ENCODE measurements at regions not wholly inside any gene's neighbourhood (a gene's known extent, or its start where the extent isn't known, plus 50 kb on each side); places are given as distances from the start of the nearest gene placed in this dataset.

GRCh38 chr3:102189541-102189940 is 245.3 kb upstream of the ZPLD1 start:
- TF ChIP-seq, protein P1, sequence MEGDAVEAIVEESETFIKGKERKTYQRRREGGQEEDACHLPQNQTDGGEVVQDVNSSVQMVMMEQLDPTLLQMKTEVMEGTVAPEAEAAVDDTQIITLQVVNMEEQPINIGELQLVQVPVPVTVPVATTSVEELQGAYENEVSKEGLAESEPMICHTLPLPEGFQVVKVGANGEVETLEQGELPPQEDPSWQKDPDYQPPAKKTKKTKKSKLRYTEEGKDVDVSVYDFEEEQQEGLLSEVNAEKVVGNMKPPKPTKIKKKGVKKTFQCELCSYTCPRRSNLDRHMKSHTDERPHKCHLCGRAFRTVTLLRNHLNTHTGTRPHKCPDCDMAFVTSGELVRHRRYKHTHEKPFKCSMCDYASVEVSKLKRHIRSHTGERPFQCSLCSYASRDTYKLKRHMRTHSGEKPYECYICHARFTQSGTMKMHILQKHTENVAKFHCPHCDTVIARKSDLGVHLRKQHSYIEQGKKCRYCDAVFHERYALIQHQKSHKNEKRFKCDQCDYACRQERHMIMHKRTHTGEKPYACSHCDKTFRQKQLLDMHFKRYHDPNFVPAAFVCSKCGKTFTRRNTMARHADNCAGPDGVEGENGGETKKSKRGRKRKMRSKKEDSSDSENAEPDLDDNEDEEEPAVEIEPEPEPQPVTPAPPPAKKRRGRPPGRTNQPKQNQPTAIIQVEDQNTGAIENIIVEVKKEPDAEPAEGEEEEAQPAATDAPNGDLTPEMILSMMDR (IDR thresholded peaks at IDR 0.05 in 4 of 5, conservative IDR thresholded peaks at IDR 0.05 in 1 of 5) = no peak
- TF ChIP-seq POLR2A (IDR thresholded peaks at IDR 0.05) = no peak
- Histone ChIP-seq H3K9me3 (no peaks in the 10 kb centered on the region), H3K27ac (no peak overlapping the region), H3K27me3 (no peaks in the 10 kb centered on the region), H3K4me3 (no peak overlapping the region), H3K36me3 (no peaks in the 10 kb centered on the region), H3K4me1 (peaks cover 0 to 4% of the 10 kb centered on the region in 2 donors)
- in situ Hi-C loops (cut with MboI; ENCODE audit: low sequenced_read_pairs in 4 of 4) (no loop called here), intact Hi-C loops (cut with DNase I; ENCODE audit: low total_unique reads) (no loop called here)
- DNase-seq = no peak
- no peak for ATAC-seq

- intact Hi-C loops (cut with DNase I; ENCODE audit: low total_unique reads) (no loop called here), in situ Hi-C loops (cut with MboI; ENCODE audit: low sequenced_read_pairs in 4 of 4) (no loop called here)
- Histone ChIP-seq H3K9me3 (no peaks in the 10 kb centered on the region), H3K36me3 (no peaks in the 10 kb centered on the region), H3K4me3 (no peak overlapping the region), H3K27ac (peak overlapping the region in 1 of 4 donors; percentile 41), H3K4me1 (peaks cover 0 to 4% of the 10 kb centered on the region in 2 donors), H3K27me3 (no peaks in the 10 kb centered on the region)
- no peak for ATAC-seq
- TF ChIP-seq, protein P1 (IDR thresholded peaks at IDR 0.05 in 4 of 5, conservative IDR thresholded peaks at IDR 0.05 in 1 of 5) = no peak
- no peak for TF ChIP-seq POLR2A (IDR thresholded peaks at IDR 0.05)
- DNase-seq = no peak
Measured at GRCh38 chr3:102189956-102190723, 244.7 kb upstream of the ZPLD1 start.

- DNase-seq (no peak), ATAC-seq (no peak)
- Histone ChIP-seq H3K27me3 (no peaks in the 10 kb centered on the region), H3K27ac (no peak overlapping the region), H3K9me3 (no peaks in the 10 kb centered on the region), H3K4me1 (peaks cover 0 to 4% of the 10 kb centered on the region in 2 donors), H3K4me3 (no peak overlapping the region), H3K36me3 (no peaks in the 10 kb centered on the region)
- TF ChIP-seq, protein P1 (IDR thresholded peaks at IDR 0.05 in 4 of 5, conservative IDR thresholded peaks at IDR 0.05 in 1 of 5) = no peak
- no peak for TF ChIP-seq POLR2A (IDR thresholded peaks at IDR 0.05)
- in situ Hi-C loops (cut with MboI; ENCODE audit: low sequenced_read_pairs in 4 of 4) = no loop called here
- intact Hi-C loops (cut with DNase I; ENCODE audit: low total_unique reads) = no loop called here
Measured at GRCh38 chr3:102192575-102192974, 242.2 kb upstream of the ZPLD1 start.

- TF ChIP-seq, protein P1 (IDR thresholded peaks at IDR 0.05 in 4 of 5, conservative IDR thresholded peaks at IDR 0.05 in 1 of 5) = no peak
- no peak for TF ChIP-seq POLR2A (IDR thresholded peaks at IDR 0.05)
- in situ Hi-C loops (cut with MboI; ENCODE audit: low sequenced_read_pairs in 4 of 4) = no loop called here
- no peak for DNase-seq
Measured at GRCh38 chr3:102193255-102193654, 241.6 kb upstream of the ZPLD1 start.

More at GRCh38 chr3:102193255-102193654, 241.6 kb upstream of the ZPLD1 start:
- no peak overlapping the region for H3K27ac ChIP-seq
- H3K4me1 ChIP-seq = peaks cover 0 to 4% of the 10 kb centered on the region in 2 donors
- no peaks in the 10 kb centered on the region for H3K9me3 ChIP-seq
- no peak for ATAC-seq
- H3K36me3 ChIP-seq = no peaks in the 10 kb centered on the region
- no peaks in the 10 kb centered on the region for H3K27me3 ChIP-seq
- intact Hi-C loops (cut with DNase I; ENCODE audit: low total_unique reads) = no loop called here
- H3K4me3 ChIP-seq = no peak overlapping the region

All from gastrocnemius medialis (tissue), 4 donors.